ENCODE measurements at regions not wholly inside any gene's neighbourhood (a gene's known extent, or its start where the extent isn't known, plus 50 kb on each side); places are given as distances from the start of the nearest gene placed in this dataset.

DNA sequence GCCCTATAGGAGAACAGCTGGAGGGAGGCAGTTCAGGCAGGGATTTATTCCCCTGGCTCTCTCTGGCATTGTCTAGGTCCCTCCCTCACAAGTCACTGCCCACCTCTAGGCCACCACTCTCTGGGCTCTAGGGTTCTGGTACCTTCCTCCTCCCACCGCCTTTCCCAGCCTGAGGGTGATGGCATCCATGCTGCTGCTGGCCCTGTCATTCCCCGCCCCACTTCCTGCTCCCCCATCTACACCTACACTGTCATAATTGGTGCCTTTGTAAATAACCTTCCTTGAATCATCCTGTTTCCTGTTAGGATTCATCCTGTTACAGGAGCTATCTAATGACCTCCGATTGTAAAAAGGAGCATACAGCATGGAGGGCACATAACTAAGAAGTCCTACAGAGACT lies 303.3 kb upstream of the COBL start:
- H3K27me3 ChIP-seq (ENCODE audit: insufficient read depth, low read length): no peaks in the 10 kb centered on the region
- no peaks in the 10 kb centered on the region for H3K79me2 ChIP-seq (ENCODE audit: insufficient read depth, low read length)
- H3K27ac ChIP-seq (ENCODE audit: low read depth, low read length, poor library complexity, severe bottlenecking): no peak overlapping the region
- no peaks in the 10 kb centered on the region for H4K20me1 ChIP-seq (ENCODE audit: insufficient read depth, low read length)
- H3K4me1 ChIP-seq (ENCODE audit: insufficient read depth, low read length, severe bottlenecking): no peaks in the 10 kb centered on the region
- no peaks in the 10 kb centered on the region for H3K36me3 ChIP-seq (ENCODE audit: insufficient read depth, low read length)
- H3F3A ChIP-seq (ENCODE audit: insufficient read depth, low read length): no peaks in the 10 kb centered on the region
- H3K9me2 ChIP-seq (ENCODE audit: low read depth, low read length): no peaks in the 10 kb centered on the region
- H2AFZ ChIP-seq (ENCODE audit: low read length): no peak overlapping the region
- H3K4me3 ChIP-seq (ENCODE audit: low read depth, low read length, poor library complexity, severe bottlenecking): no peak overlapping the region
- no peak overlapping the region for H3K4me2 ChIP-seq (ENCODE audit: low read length)
- no peaks in the 10 kb centered on the region for H3K9me3 ChIP-seq (ENCODE audit: low read length)
- no peak for TF ChIP-seq EZH2 (IDR thresholded peaks at IDR 0.05; ENCODE audit: borderline replicate concordance, low read length)
- TF ChIP-seq CTCF (IDR thresholded peaks at IDR 0.05; ENCODE audit: low read length): no peak
- no peak overlapping the region for H3K9ac ChIP-seq (ENCODE audit: low read length)

- H3K9me3 ChIP-seq (ENCODE audit: low read length): no peaks in the 10 kb centered on the region
- no peak for TF ChIP-seq EZH2 (IDR thresholded peaks at IDR 0.05; ENCODE audit: borderline replicate concordance, low read length)
- no peak for TF ChIP-seq CTCF (IDR thresholded peaks at IDR 0.05; ENCODE audit: low read length)
- no peaks in the 10 kb centered on the region for H3K36me3 ChIP-seq (ENCODE audit: insufficient read depth, low read length)
- no peak overlapping the region for H3K4me3 ChIP-seq (ENCODE audit: low read depth, low read length, poor library complexity, severe bottlenecking)
- H3K4me2 ChIP-seq (ENCODE audit: low read length): no peak overlapping the region
- H3F3A ChIP-seq (ENCODE audit: insufficient read depth, low read length): no peaks in the 10 kb centered on the region
- no peaks in the 10 kb centered on the region for H3K4me1 ChIP-seq (ENCODE audit: insufficient read depth, low read length, severe bottlenecking)
- H3K9me2 ChIP-seq (ENCODE audit: low read depth, low read length): no peaks in the 10 kb centered on the region
- peaks cover 11% of the 10 kb centered on the region; the same call in 1 of the 2 replicates for H3K27me3 ChIP-seq (ENCODE audit: insufficient read depth, low read length)
- no peaks in the 10 kb centered on the region for H3K79me2 ChIP-seq (ENCODE audit: insufficient read depth, low read length)
- no peak overlapping the region for H3K9ac ChIP-seq (ENCODE audit: low read length)
- no peak overlapping the region for H3K27ac ChIP-seq (ENCODE audit: low read depth, low read length, poor library complexity, severe bottlenecking)
- H4K20me1 ChIP-seq (ENCODE audit: insufficient read depth, low read length): no peaks in the 10 kb centered on the region
- no peak overlapping the region for H2AFZ ChIP-seq (ENCODE audit: low read length)
Measured at GRCh38 chr7:51617686-51618085, 301.1 kb upstream of the COBL start.

- H3K9me2 ChIP-seq (ENCODE audit: low read depth, low read length): no peaks in the 10 kb centered on the region
- H3K4me3 ChIP-seq (ENCODE audit: low read depth, low read length, poor library complexity, severe bottlenecking): no peak overlapping the region
- no peak overlapping the region for H3K27ac ChIP-seq (ENCODE audit: low read depth, low read length, poor library complexity, severe bottlenecking)
- H3K9me3 ChIP-seq (ENCODE audit: low read length): no peaks in the 10 kb centered on the region
- H3K9ac ChIP-seq (ENCODE audit: low read length): no peak overlapping the region
- TF ChIP-seq CTCF (IDR thresholded peaks at IDR 0.05; ENCODE audit: low read length): no peak
- TF ChIP-seq EZH2 (IDR thresholded peaks at IDR 0.05; ENCODE audit: borderline replicate concordance, low read length): no peak
- no peaks in the 10 kb centered on the region for H3F3A ChIP-seq (ENCODE audit: insufficient read depth, low read length)
- H3K36me3 ChIP-seq (ENCODE audit: insufficient read depth, low read length): no peaks in the 10 kb centered on the region
- H3K4me1 ChIP-seq (ENCODE audit: insufficient read depth, low read length, severe bottlenecking): no peaks in the 10 kb centered on the region
- no peak overlapping the region for H2AFZ ChIP-seq (ENCODE audit: low read length)
- H4K20me1 ChIP-seq (ENCODE audit: insufficient read depth, low read length): no peaks in the 10 kb centered on the region
- H3K79me2 ChIP-seq (ENCODE audit: insufficient read depth, low read length): no peaks in the 10 kb centered on the region
- no peak overlapping the region for H3K4me2 ChIP-seq (ENCODE audit: low read length)
- peaks cover 16% of the 10 kb centered on the region; the same call in 1 of the 2 replicates for H3K27me3 ChIP-seq (ENCODE audit: insufficient read depth, low read length)
Measured at GRCh38 chr7:51613911-51614357, 297.3 kb upstream of the COBL start.

Measured in OCI-LY1 (cell line).